ENCODE measurements at regions not wholly inside any gene's neighbourhood (a gene's known extent, or its start where the extent isn't known, plus 50 kb on each side); places are given as distances from the start of the nearest gene placed in this dataset.
"Not testable (repeated sequence)": the region's sequence is repeated elsewhere in the genome, so short reads cannot be mapped to it uniquely, and the experiment has no call there.

GRCh38 chr5:174612686-174613085 lies 111.7 kb upstream of the MSX2 start:
- intact Hi-C loops (cut with DNase I): no loop called here
- ATAC-seq (no peak), DNase-seq (ENCODE audit: low spot score) (no peak)

DNA sequence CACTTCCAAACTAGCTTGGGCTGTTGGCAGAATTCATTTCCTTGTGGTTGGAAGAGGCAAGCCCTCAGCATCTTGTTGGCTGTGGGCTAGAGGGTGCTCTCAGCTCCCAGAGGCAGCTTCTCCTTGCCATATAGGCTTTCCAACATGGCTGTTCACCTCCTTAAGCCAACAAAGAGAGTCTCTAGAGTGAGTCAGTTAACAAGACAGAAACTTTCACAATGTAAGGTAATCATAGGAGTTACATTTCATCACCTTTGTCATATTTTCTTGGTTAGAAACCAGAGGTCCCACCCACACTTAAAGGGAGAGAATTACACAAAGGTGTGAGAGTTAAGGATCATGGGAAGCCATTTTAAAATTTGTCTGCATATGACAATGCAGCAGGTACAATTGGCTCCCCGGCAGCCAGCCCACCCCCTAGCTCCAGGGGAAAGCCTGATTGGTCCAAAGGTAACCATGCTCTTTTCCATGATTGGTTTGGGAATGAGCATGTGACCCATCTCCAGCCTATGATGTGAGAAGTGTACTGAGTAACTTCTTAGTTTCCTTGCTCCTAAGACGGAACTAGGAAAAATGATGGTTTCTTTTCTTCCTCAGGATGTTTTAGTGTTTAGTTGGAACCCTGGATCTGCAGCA lies 109.8 kb upstream of the MSX2 start:
- intact Hi-C loops (cut with DNase I): no loop called here
- ATAC-seq: no peak
- no peak for DNase-seq (ENCODE audit: low spot score)

- intact Hi-C loops (cut with DNase I): no loop called here
- ATAC-seq (no peak), DNase-seq (ENCODE audit: low spot score) (no peak)
These were observed 108.3 kb upstream of the MSX2 start for GRCh38 chr5:174616036-174616435.

- intact Hi-C loops (cut with DNase I): no loop called here
These were observed 107.1 kb upstream of the MSX2 start for GRCh38 chr5:174617285-174617684.

GRCh38 chr5:174617910-174618309 lies 106.5 kb upstream of the MSX2 start:
- no peak for ATAC-seq
- intact Hi-C loops (cut with DNase I): no loop called here
- no peak for DNase-seq (ENCODE audit: low spot score)

More at GRCh38 chr5:174617285-174617684, 107.1 kb upstream of the MSX2 start:
- ATAC-seq (no peak), DNase-seq (ENCODE audit: low spot score) (no peak)

- no peak for ATAC-seq
- intact Hi-C loops (cut with DNase I): no loop called here
These were observed 105.8 kb upstream of the MSX2 start for GRCh38 chr5:174618589-174618988.

DNA sequence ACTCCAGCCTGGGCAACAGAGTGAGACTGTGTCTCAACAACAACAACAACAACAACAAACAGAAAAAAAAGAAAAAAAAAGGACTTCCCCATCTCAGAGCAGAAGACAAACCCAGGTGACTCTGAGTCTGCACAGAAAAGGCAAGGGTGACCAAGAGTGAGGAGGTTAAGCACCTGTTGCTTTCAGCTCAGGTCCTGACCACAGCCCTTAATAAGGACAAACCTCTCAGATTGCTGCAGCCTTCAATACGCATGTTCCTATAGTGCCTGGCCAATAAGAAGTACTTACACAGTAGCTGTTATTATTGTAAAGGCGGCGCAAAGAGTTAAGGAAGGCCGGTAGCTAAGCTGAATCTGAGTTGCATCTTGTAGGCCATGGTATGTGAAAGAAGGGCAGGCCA lies 102.3 kb upstream of the MSX2 start:
- ATAC-seq (no peak), DNase-seq (ENCODE audit: low spot score) (no peak)
- intact Hi-C loops (cut with DNase I): no loop called here

More at GRCh38 chr5:174618589-174618988, 105.8 kb upstream of the MSX2 start:
- no peak for DNase-seq (ENCODE audit: low spot score)

DNA sequence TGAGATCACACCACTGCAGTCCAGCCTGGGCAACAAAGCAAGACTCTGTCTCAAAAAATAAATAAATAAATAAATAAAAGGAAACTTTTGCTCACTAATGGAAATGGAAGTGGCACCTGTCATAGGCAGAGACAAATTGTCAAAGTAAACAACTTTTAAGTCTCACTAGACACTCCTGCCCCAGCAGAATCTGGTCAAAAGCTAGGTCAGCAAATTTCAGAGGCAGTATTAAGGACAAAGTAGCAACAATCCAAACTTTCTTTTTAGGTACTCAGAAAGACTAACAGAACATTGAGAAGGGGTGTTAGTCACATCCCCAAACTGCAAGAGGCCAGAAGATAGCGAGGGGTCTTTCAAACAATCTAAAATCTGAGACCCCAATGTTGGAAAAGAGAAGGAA lies 101.4 kb upstream of the MSX2 start:
- intact Hi-C loops (cut with DNase I): no loop called here
- ATAC-seq (no peak), DNase-seq (ENCODE audit: low spot score) (no peak)

- intact Hi-C loops (cut with DNase I): no loop called here
- no peak for ATAC-seq
- no peak for DNase-seq (ENCODE audit: low spot score)
These were observed 100.9 kb upstream of the MSX2 start for GRCh38 chr5:174623433-174624019.

DNA sequence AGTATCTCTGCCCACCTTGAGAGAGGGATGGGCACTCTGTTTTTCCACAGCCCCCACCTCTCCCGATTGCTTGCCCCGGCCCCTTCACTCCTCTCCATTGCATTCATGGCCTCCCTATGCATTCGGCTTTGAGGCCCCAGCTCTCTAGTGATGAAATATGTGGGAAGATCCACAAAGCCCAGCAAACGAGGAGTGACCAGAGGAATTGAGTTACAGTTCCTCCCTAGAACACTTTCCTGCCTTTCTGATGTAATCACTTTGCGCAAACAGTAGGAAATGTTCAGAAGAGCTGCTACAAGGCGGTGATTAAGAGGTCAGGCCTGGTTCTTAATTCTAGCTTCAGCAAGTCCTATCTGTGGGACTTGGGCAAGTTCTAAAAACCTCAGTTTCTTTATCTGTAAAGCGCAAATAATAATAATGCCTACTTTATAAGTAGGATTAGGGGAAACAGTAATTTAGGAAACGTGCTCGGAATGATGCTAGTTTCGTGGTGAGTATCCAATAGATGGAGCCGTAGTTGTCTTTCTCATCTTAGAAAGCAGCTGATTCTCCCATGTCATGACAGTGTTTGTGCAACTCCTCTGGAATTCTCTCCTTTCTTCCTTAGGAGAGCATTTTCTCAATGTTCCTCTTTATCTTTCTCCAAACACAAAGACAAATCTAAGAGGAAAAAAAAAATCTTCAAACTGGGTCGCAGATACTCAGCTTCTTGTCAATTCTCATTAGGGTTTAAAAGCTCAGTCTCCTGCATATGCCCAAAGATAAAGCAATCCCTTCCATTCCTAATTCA lies 99.5 kb upstream of the MSX2 start:
- DNase-seq (ENCODE audit: low spot score): no peak
- no peak for ATAC-seq
- intact Hi-C loops (cut with DNase I): no loop called here

DNA sequence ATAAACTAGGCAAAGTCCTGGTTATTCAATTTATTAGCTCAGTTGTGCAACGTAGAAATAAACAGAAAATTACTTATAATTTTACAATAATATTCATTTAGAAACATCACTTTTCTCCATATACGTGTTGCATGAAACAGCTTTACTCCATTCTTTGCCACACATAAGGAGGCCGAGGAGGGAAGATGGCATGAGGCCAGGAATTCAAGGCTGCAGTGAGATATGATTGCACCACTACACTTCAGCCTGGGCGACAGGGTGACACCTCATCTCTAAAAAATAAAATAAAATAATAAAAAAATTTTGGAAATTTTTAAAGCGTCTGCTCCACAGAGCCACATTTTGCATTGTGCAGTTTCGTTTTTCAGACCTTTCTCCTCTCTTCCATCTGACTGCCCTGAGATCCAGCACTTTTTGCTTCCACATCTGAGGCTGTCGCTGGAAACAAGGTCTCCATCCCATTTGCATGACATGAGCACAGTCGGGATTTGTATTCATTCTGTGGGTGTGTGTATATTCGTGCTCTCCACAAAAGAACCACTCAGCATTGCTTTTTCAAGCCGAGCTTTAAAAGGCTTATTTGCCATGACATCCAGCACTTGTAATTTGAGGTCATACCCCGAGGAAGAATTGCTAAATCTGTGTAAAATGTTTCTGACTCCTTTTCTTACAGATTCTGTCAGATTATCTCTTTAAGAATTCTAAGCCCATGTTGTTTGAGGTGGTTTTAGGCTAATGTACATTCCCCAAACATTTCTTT lies 98.6 kb upstream of the MSX2 start:
- intact Hi-C loops (cut with DNase I): no loop called here
- DNase-seq (ENCODE audit: low spot score) (no peak), ATAC-seq (no peak)

- intact Hi-C loops (cut with DNase I): no loop called here
- ATAC-seq: no peak
- DNase-seq (ENCODE audit: low spot score): no peak
These were observed 97.9 kb upstream of the MSX2 start for GRCh38 chr5:174626369-174626920.

DNA sequence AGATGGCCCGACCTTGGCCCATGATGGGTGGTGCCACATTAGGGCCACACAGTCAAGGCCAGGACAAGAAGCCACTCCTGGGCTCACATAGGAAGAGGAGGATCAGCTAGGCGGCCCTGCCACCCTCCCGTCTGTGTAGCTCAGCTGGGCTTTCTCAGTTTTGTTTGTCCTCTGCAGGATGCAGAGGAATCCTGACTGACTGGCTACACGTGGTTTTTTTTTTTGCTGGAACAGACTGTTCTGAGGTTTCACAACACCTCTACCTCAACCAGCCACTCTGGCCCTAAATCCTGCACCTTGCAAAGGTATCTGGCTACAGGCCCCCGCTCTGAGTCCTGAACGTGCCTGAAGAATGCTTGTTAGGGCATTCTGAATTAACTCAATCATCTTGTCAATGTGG lies 88.3 kb upstream of the MSX2 start:
- DNase-seq (ENCODE audit: low spot score) (no peak), ATAC-seq (no peak)
- intact Hi-C loops (cut with DNase I): no loop called here

GRCh38 chr5:174642816-174643405 lies 81.5 kb upstream of the MSX2 start:
- no peak for DNase-seq (ENCODE audit: low spot score)
- intact Hi-C loops (cut with DNase I): no loop called here
- no peak for ATAC-seq

GRCh38 chr5:174644436-174644835 lies 79.9 kb upstream of the MSX2 start:
- intact Hi-C loops (cut with DNase I): no loop called here
- DNase-seq (ENCODE audit: low spot score): no peak

GRCh38 chr5:174644923-174645322 lies 79.5 kb upstream of the MSX2 start:
- no peak for ATAC-seq
- intact Hi-C loops (cut with DNase I): no loop called here
- no peak for DNase-seq (ENCODE audit: low spot score)

More at GRCh38 chr5:174644436-174644835, 79.9 kb upstream of the MSX2 start:
- ATAC-seq: no peak

- no peak for ATAC-seq
- no peak for DNase-seq (ENCODE audit: low spot score)
- intact Hi-C loops (cut with DNase I): no loop called here
These were observed 78.7 kb upstream of the MSX2 start for GRCh38 chr5:174645677-174646076.

DNA sequence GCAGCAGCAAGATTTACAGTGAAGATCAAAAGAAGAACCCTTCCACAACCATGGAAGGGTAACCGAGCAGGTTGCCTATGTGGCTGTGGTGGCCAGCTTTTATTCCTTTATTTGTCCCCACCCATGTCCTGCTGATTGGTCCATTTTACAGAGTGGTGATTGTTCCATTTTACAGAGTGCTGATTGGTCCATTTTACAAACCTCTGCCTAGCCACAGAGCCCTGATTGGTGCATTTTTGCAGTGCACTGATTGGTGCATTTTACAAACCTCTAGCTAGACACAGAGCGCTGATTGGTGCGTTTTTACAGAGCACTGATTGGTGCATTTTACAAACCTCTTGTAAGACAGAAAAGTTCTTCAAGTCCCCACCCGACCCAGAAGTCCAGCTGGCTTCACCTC lies 75.8 kb upstream of the MSX2 start:
- intact Hi-C loops (cut with DNase I); ATAC-seq; DNase-seq (ENCODE audit: low spot score): not testable (repeated sequence)

DNA sequence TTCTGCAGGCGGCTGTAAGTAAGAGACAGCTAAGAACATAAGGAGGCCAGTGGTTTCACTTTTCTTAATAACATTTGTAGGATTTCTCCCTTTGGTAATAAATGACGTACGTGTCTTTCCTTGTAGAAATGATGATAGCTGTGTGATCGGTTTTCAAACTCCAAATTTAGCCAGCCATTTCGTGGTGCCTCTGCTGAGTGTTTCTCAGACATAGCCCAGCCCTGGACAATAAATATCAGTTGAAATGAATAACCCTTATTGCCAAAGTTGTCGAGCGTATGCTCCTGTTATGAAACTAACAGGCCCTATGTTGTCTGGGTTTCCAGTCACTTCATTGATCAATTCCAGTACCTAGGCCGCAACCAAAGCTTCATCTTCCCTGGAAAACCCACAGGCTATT lies 75.0 kb upstream of the MSX2 start:
- DNase-seq (ENCODE audit: low spot score): no peak
- ATAC-seq: no peak
- intact Hi-C loops (cut with DNase I): no loop called here
